CD4-positive, CD25-positive, alpha-beta regulatory T cell (primary cell): ENCODE measurements at regions not wholly inside any gene's neighbourhood (a gene's known extent, or its start where the extent isn't known, plus 50 kb on each side); places are given as distances from the start of the nearest gene placed in this dataset.
"Not testable (repeated sequence)": the region's sequence is repeated elsewhere in the genome, so short reads cannot be mapped to it uniquely, and the experiment has no call there.

Experiments
- ATAC-seq, 2 donors: fragments of 150-1000 bp; cut with Tn5 transposase; one replicate each; pipeline ENCODE4 v1.10.0; 2021; ENCODE audit warnings: low read depth in 2 of 2, moderate number of reproducible peaks in 2 of 2, moderate library complexity in 1 of 2
- DNase-seq, 3 donors: peaks; one replicate each; pipeline versions ENCODE4 v3.0.0 to v3.0.0-alpha.2; 2012 to 2022; ENCODE audit warnings: mixed read lengths in 1 of 3
- H3K27ac ChIP-seq: one replicate; pipeline ENCODE4 v1.7.0; 2013; ENCODE audit warnings: mild to moderate bottlenecking, low read length; ENCODE audit not compliant: insufficient read depth, poor library complexity, severe bottlenecking
- H3K27me3 ChIP-seq: one replicate; pipeline ENCODE4 v1.7.0; 2013; ENCODE audit warnings: low read length; ENCODE audit not compliant: control insufficient read depth, insufficient read depth
- H3K36me3 ChIP-seq: one replicate; pipeline ENCODE4 v1.7.0; 2013; ENCODE audit warnings: mild to moderate bottlenecking, low read length, moderate library complexity; ENCODE audit not compliant: control insufficient read depth, insufficient read depth
- H3K4me1 ChIP-seq: 2 replicates; pipeline ENCODE4 v1.7.0; 2013; ENCODE audit warnings: mild to moderate bottlenecking, low read length; ENCODE audit not compliant: insufficient read depth, control insufficient read depth, poor library complexity, severe bottlenecking
- H3K4me3 ChIP-seq: one replicate; pipeline ENCODE4 v1.7.0; 2013; ENCODE audit warnings: low read depth, mild to moderate bottlenecking, low read length, moderate library complexity
- H3K9me3 ChIP-seq, 2 experiments: 1 replicate in 1 of 2; 2 replicates in 1 of 2; pipeline ENCODE4 v1.7.0; 2013; ENCODE audit warnings: low read length in 2 of 2, mild to moderate bottlenecking in 1 of 2, moderate library complexity in 1 of 2; ENCODE audit not compliant: control insufficient read depth in 2 of 2
- H3K27ac Mint-ChIP-seq, 3 donors: one replicate each; pipeline ENCODE4 v1.8.0; 2020 to 2022; ENCODE audit warnings: mild to moderate bottlenecking in 3 of 3, mixed read lengths in 3 of 3, moderate library complexity in 2 of 3
- H3K27me3 Mint-ChIP-seq: one replicate; pipeline ENCODE4 v1.8.0; 2022; ENCODE audit warnings: mild to moderate bottlenecking, mixed read lengths
- H3K36me3 Mint-ChIP-seq: one replicate; pipeline ENCODE4 v1.8.0; 2020; ENCODE audit warnings: mixed read lengths
- H3K4me1 Mint-ChIP-seq, 4 donors: one replicate each; pipeline ENCODE4 v1.8.0; 2020 to 2022; ENCODE audit warnings: mixed read lengths in 4 of 4, mild to moderate bottlenecking in 1 of 4
- H3K4me3 Mint-ChIP-seq, 4 donors: one replicate each; pipeline ENCODE4 v1.8.0; 2020 to 2022; ENCODE audit warnings: mild to moderate bottlenecking in 4 of 4, mixed read lengths in 4 of 4, moderate library complexity in 3 of 4
- H3K9me3 Mint-ChIP-seq, 7 donors: one replicate each; pipeline ENCODE4 v1.8.0; 2020 to 2022; ENCODE audit warnings: mixed read lengths in 7 of 7, mild to moderate bottlenecking in 3 of 7, moderate library complexity in 2 of 7

GRCh38 chr4:42277291-42277690 lies 120.0 kb upstream of the SHISA3 start:
- H3K4me1 Mint-ChIP-seq: peaks cover 0 to 6% (median 5%) of the 10 kb centered on the region in 4 donors
- H3K27ac Mint-ChIP-seq: no peak overlapping the region
- Histone ChIP-seq H3K4me1 (no peaks in the 10 kb centered on the region), H3K27ac (no peak overlapping the region), H3K36me3 (no peaks in the 10 kb centered on the region), H3K4me3 (no peak overlapping the region), H3K9me3 (no peaks in the 10 kb centered on the region), H3K27me3 (no peaks in the 10 kb centered on the region)
- ATAC-seq (no peak), DNase-seq (no peak)
- peaks cover 17% of the 10 kb centered on the region for H3K27me3 Mint-ChIP-seq
- peaks cover 0 to 2% (median 0%) of the 10 kb centered on the region in 7 donors for H3K9me3 Mint-ChIP-seq
- H3K36me3 Mint-ChIP-seq: no peaks in the 10 kb centered on the region
- no peak overlapping the region for H3K4me3 Mint-ChIP-seq

DNA sequence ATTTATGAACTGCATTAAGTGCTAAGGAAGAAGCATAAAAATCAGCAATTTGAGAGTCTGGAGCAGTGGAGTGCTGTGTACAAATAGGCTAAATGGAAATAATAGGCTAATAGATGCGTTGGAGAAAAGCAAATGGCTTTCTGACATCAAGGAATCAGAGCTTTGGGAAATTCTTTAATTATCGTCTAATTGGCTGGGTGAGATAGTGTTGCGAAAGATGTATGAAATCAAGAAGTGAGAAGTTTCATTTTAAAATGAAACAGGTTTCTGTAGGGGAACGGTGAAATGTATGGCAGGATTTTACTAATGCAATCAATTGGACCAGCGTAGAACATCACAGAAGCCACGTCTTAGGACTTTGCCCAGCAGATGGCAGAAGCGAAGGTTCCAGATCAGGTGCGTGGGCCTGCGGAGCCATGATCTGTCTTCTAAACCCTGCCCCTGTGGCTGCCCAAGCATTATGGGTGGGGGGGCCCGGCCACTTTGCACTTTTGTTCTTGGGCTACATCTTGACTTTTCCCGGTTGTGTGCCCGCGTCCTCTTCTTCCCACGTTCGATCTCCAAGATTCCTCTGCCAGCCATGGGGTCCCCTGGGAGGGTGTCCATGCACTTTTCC lies 118.5 kb upstream of the SHISA3 start:
- ATAC-seq (no peak), DNase-seq (no peak)
- Mint-ChIP-seq H3K9me3 (peaks cover 0 to 2% (median 0%) of the 10 kb centered on the region in 7 donors), H3K4me1 (peaks cover 0 to 8% (median 7%) of the 10 kb centered on the region in 4 donors), H3K4me3 (no peak overlapping the region), H3K36me3 (no peaks in the 10 kb centered on the region), H3K27me3 (peaks cover 17% of the 10 kb centered on the region), H3K27ac (no peak overlapping the region)
- Histone ChIP-seq H3K27me3 (no peaks in the 10 kb centered on the region), H3K27ac (no peak overlapping the region), H3K4me1 (no peaks in the 10 kb centered on the region), H3K9me3 (no peaks in the 10 kb centered on the region), H3K36me3 (no peaks in the 10 kb centered on the region), H3K4me3 (no peak overlapping the region)

GRCh38 chr4:42280327-42281095 lies 116.8 kb upstream of the SHISA3 start:
- Mint-ChIP-seq H3K4me3 (peak overlapping the region in 1 of 4 donors; percentile 87), H3K36me3 (no peaks in the 10 kb centered on the region), H3K27me3 (peaks cover 17% of the 10 kb centered on the region), H3K9me3 (peaks cover 0 to 2% (median 0%) of the 10 kb centered on the region in 7 donors), H3K27ac (no peak overlapping the region), H3K4me1 (peaks cover 0 to 8% (median 7%) of the 10 kb centered on the region in 4 donors)
- H3K36me3 ChIP-seq: no peaks in the 10 kb centered on the region
- H3K9me3 ChIP-seq: no peaks in the 10 kb centered on the region
- H3K4me3 ChIP-seq: no peak overlapping the region
- no peaks in the 10 kb centered on the region for H3K4me1 ChIP-seq
- peak in 1 of 3 donors; percentile 44 for DNase-seq
- no peak overlapping the region for H3K27ac ChIP-seq
- no peak for ATAC-seq
- no peaks in the 10 kb centered on the region for H3K27me3 ChIP-seq

GRCh38 chr4:42281324-42282020 lies 115.8 kb upstream of the SHISA3 start:
- Mint-ChIP-seq H3K27me3 (peaks cover 17% of the 10 kb centered on the region), H3K36me3 (no peaks in the 10 kb centered on the region), H3K4me3 (no peak overlapping the region), H3K27ac (no peak overlapping the region), H3K4me1 (peaks cover 0 to 8% (median 7%) of the 10 kb centered on the region in 4 donors), H3K9me3 (no peaks in the 10 kb centered on the region)
- no peaks in the 10 kb centered on the region for H3K27me3 ChIP-seq
- DNase-seq (no peak), ATAC-seq (no peak)
- H3K36me3 ChIP-seq: no peaks in the 10 kb centered on the region
- no peak overlapping the region for H3K4me3 ChIP-seq
- no peaks in the 10 kb centered on the region for H3K9me3 ChIP-seq
- no peak overlapping the region for H3K27ac ChIP-seq
- H3K4me1 ChIP-seq: no peaks in the 10 kb centered on the region

DNA sequence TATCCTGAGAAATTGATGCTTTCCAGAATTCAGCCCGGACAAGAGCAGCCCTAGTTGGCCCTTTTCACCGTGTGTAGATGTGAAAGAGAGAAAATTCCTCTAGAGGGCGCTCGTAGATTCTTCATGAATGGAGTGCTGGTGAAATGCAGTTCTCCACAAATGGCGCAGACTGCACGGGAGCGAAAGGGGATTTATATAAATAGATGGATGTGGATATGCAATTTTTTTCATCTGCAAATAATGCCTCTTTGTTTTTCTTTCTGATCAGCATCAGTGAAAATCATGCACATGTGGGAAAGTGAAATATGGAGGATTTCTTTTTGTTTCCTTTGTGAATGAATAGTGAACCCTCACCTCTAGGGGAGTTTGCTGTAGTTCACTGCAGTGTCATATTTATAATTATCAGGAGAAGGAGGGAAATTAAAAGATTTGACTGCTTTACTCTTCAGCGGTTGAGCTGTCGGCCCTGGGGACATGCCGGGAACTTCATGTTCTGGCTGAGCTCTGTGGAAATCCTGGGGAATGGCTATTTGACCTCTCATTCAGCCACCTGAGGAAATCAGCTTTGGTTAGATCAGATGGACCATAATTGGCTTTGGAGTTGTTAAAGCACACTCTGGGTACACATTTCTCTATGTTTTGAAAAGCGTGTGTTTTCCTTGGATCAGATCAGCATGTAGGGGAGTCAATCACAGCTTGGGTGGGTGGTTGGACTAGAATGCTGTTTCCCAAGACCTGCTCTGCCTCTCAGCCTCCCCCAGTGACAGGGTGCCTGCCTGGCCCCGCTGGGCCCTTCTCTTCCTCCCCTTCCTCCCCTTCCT lies 115.0 kb upstream of the SHISA3 start:
- no peak overlapping the region for H3K27ac ChIP-seq
- no peak for ATAC-seq
- peaks cover 17% of the 10 kb centered on the region for H3K27me3 Mint-ChIP-seq
- no peak overlapping the region for H3K4me3 Mint-ChIP-seq
- H3K36me3 Mint-ChIP-seq: no peaks in the 10 kb centered on the region
- H3K4me1 ChIP-seq: no peaks in the 10 kb centered on the region
- H3K36me3 ChIP-seq: no peaks in the 10 kb centered on the region
- H3K9me3 ChIP-seq: no peaks in the 10 kb centered on the region
- H3K4me1 Mint-ChIP-seq: peaks cover 0 to 8% (median 7%) of the 10 kb centered on the region in 4 donors
- DNase-seq: peak in 2 of 3 donors; percentile 25 to 61
- no peak overlapping the region for H3K4me3 ChIP-seq
- H3K27me3 ChIP-seq: no peaks in the 10 kb centered on the region
- no peak overlapping the region for H3K27ac Mint-ChIP-seq
- H3K9me3 Mint-ChIP-seq: no peaks in the 10 kb centered on the region

DNA sequence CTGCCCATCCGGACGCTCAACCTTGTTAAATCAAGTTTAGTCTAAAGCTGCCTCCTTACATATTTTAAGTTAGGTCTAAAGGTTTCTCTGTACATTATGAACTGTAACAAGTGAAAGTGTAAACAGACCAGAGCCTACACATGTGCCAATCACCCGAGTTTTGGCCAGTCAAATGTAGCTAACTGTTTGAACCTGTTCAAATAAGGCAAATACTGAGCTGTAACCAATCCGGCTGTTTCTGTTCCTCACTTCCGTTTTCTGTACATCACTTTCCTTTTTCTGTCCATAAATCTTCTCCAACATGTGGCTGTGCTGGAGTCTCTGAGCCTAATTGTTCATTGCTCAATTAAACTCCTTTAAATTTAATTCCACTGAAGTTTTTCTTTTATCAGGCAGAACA lies 113.3 kb upstream of the SHISA3 start:
- DNase-seq (no peak), ATAC-seq (no peak)
- H3K4me1 ChIP-seq: no peaks in the 10 kb centered on the region
- H3K36me3 Mint-ChIP-seq: no peaks in the 10 kb centered on the region
- H3K27me3 Mint-ChIP-seq: peaks cover 8% of the 10 kb centered on the region
- no peaks in the 10 kb centered on the region for H3K36me3 ChIP-seq
- H3K27ac Mint-ChIP-seq: no peak overlapping the region
- no peaks in the 10 kb centered on the region for H3K9me3 Mint-ChIP-seq
- H3K27ac ChIP-seq: no peak overlapping the region
- peak overlapping the region in 1 of 4 donors; percentile 1 for H3K4me3 Mint-ChIP-seq
- no peaks in the 10 kb centered on the region for H3K9me3 ChIP-seq
- peaks cover 0 to 8% (median 7%) of the 10 kb centered on the region in 4 donors for H3K4me1 Mint-ChIP-seq
- no peak overlapping the region for H3K4me3 ChIP-seq
- H3K27me3 ChIP-seq: no peaks in the 10 kb centered on the region

DNA sequence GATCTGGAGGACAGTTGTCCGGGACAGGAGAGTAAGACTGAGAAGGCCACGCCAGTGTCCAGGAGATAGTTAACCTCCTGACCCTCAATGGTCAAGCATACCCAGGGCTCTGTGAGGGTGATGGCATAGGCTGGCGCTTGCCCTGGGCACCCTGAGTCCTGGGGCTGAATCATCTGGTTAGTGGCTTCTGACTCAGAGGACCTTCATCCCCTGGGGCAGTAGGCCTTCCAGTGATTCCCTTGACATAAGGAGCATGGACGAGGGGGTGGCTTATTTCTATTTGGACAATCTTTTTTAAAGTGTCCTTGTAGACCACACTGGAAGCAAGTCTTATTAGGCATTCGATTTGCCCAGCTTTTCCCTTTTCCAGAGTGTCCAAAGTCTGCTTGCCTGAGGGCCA lies 108.4 kb upstream of the SHISA3 start:
- not testable (repeated sequence) for H3K4me3 Mint-ChIP-seq, H3K27me3 ChIP-seq, H3K4me1 Mint-ChIP-seq, ATAC-seq, H3K27me3 Mint-ChIP-seq, H3K9me3 ChIP-seq, H3K27ac ChIP-seq, H3K27ac Mint-ChIP-seq, H3K4me3 ChIP-seq, H3K36me3 ChIP-seq, H3K4me1 ChIP-seq, H3K36me3 Mint-ChIP-seq, DNase-seq, H3K9me3 Mint-ChIP-seq
